ENCODE measurements at regions not wholly inside any gene's neighbourhood (a gene's known extent, or its start where the extent isn't known, plus 50 kb on each side); places are given as distances from the start of the nearest gene placed in this dataset.

DNA sequence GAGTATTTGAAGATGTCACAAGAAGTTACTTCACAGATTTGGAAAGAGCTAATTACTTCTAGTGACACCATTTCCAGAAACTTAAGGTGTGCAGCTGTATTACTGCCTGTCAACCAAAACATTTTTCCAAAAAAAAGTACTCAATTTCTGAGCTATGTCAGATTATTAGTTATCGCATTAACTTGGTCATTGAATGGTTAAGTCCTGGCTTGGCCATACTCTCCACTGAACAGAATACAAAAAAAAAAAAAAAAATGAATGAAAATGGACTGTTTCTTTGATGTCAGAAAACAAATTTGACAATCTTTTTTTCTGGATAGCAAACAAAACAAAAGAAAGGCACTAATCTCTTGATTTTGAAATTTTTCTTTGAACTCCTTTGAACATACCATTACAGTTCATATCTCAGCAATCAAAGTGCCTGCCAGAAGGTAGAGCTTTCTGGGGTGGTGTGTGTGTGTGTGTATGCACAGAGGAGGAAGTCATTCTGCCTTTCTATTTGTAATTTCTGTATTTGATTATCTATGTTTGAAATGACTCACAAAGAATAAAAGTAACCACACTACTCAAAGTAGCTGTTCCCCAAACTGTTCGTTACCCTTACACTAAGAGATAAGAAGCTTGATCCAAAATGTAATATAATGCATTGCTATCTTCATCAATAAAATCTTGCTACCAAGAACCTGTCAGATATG, 210.8 kb upstream of the FUT9 start:
- no peak overlapping the region for H2BK5ac ChIP-seq (ENCODE audit: low read depth, low read length, poor library complexity)
- H3K4me3 ChIP-seq (ENCODE audit: low read depth, low read length), result no peak overlapping the region
- H4K12ac ChIP-seq (ENCODE audit: low read depth, low read length), result no peak overlapping the region
- H4K91ac ChIP-seq (ENCODE audit: low read depth, low read length), result no peak overlapping the region
- no peaks in the 10 kb centered on the region for H3K79me2 ChIP-seq (ENCODE audit: control insufficient read depth, insufficient read depth, low read length, poor library complexity)
- no peak overlapping the region for H3K18ac ChIP-seq (ENCODE audit: low read length)
- no CpG with 5 or more reads among the region's 2 CpGs for WGBS (ENCODE audit: extremely low coverage, insufficient coverage, insufficient read length)
- H3K4ac ChIP-seq (ENCODE audit: low read depth, low read length), result no peak overlapping the region
- no peak overlapping the region for H3K23ac ChIP-seq (ENCODE audit: low read length)
- no peaks in the 10 kb centered on the region for H3K36me3 ChIP-seq (ENCODE audit: control insufficient read depth in 1 of 2, insufficient read depth in 2 of 2, low read length in 2 of 2)
- H2BK12ac ChIP-seq (ENCODE audit: low read length), result no peak overlapping the region
- H4K8ac ChIP-seq (ENCODE audit: low read depth, low read length), result no peak overlapping the region
- H3K79me1 ChIP-seq (ENCODE audit: low read length), result no peaks in the 10 kb centered on the region
- no peak overlapping the region for H2AFZ ChIP-seq (ENCODE audit: insufficient read depth, low read length, poor library complexity)
- no peak overlapping the region for H2AK5ac ChIP-seq (ENCODE audit: low read length)
- no peak for DNase-seq
- H3K27ac ChIP-seq (ENCODE audit: low read depth, low read length), result no peak overlapping the region
- H3K4me2 ChIP-seq (ENCODE audit: low read length), result no peak overlapping the region
- no peaks in the 10 kb centered on the region for H3K9me3 ChIP-seq (ENCODE audit: insufficient read depth, low read depth, low read length)
- no peaks in the 10 kb centered on the region for H3K4me1 ChIP-seq (ENCODE audit: control insufficient read depth in 1 of 2, insufficient read depth in 2 of 2, low read length in 2 of 2)
- no peak overlapping the region for H2BK120ac ChIP-seq (ENCODE audit: insufficient read depth, low read length, poor library complexity)
- H3K9ac ChIP-seq (ENCODE audit: low read length), result no peak overlapping the region
- no peak overlapping the region for H3K14ac ChIP-seq (ENCODE audit: low read length)
- H3K27me3 ChIP-seq (ENCODE audit: insufficient read depth, low read length), result no peaks in the 10 kb centered on the region

DNA sequence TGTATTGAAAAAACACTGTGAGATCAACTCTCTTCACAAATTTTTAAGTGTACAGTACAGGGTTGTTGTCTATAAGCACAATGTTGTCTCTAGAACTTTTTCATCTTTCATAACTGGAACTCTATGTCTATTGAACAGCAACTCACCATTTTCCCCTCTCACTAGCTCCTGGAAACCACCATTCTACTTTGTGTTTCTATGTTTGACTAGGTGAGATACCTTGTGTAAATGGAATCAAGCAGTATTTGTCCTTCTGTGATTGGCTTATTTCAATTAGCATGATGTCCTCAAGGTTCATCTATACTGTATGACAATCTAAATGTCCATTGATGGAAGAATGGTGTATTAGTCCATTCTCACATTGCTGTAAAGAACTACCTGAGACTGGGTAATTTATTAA, 210.1 kb upstream of the FUT9 start:
- Histone ChIP-seq H3K14ac (ENCODE audit: low read length) (no peak overlapping the region), H3K4me2 (ENCODE audit: low read length) (no peak overlapping the region), H4K12ac (ENCODE audit: low read depth, low read length) (no peak overlapping the region), H3K79me1 (ENCODE audit: low read length) (no peaks in the 10 kb centered on the region), H3K18ac (ENCODE audit: low read length) (no peak overlapping the region), H2BK5ac (ENCODE audit: low read depth, low read length, poor library complexity) (no peak overlapping the region), H3K4me1 (ENCODE audit: control insufficient read depth in 1 of 2, insufficient read depth in 2 of 2, low read length in 2 of 2) (no peaks in the 10 kb centered on the region), H2BK120ac (ENCODE audit: insufficient read depth, low read length, poor library complexity) (no peak overlapping the region), H3K9ac (ENCODE audit: low read length) (no peak overlapping the region), H3K4me3 (ENCODE audit: low read depth, low read length) (no peak overlapping the region), H2BK12ac (ENCODE audit: low read length) (no peak overlapping the region), H4K8ac (ENCODE audit: low read depth, low read length) (no peak overlapping the region), H3K4ac (ENCODE audit: low read depth, low read length) (no peak overlapping the region), H3K27me3 (ENCODE audit: insufficient read depth, low read length) (no peaks in the 10 kb centered on the region), H4K91ac (ENCODE audit: low read depth, low read length) (no peak overlapping the region), H3K9me3 (ENCODE audit: insufficient read depth, low read depth, low read length) (no peaks in the 10 kb centered on the region), H3K27ac (ENCODE audit: low read depth, low read length) (no peak overlapping the region), H2AK5ac (ENCODE audit: low read length) (no peak overlapping the region), H3K36me3 (ENCODE audit: control insufficient read depth in 1 of 2, insufficient read depth in 2 of 2, low read length in 2 of 2) (no peaks in the 10 kb centered on the region), H3K79me2 (ENCODE audit: control insufficient read depth, insufficient read depth, low read length, poor library complexity) (no peaks in the 10 kb centered on the region), H2AFZ (ENCODE audit: insufficient read depth, low read length, poor library complexity) (no peak overlapping the region), H3K23ac (ENCODE audit: low read length) (no peak overlapping the region)
- DNase-seq, result no peak

DNA sequence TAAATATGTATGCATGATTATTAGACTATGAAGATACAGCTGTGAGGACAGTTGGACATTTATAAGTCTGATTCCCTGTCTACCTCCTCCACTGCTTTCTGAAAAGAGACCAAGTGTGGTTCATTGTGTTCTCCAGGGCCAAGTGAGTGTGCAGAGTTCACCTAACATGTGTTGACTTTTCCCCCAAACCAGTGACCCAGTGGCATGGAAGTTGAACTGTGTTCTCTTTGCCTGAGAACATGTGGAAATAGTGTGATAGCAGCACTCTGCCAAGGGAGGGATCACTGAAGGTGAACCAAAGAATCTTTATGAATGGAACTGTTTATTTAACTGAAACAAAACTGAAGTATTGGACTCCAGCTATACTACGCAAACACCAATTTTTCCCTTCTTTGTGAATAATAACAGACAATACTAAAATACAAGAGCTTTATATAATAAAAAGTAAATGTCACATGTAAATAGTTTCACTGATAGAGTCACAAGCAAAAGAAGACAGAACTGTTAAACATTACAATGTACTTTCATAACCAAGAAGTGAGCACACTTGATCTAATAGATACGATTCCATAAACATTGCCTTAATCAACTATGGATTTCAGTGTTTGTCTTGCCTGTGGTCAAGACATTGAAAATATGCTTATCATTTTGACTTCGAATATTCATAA, 200.3 kb upstream of the FUT9 start:
- no peaks in the 10 kb centered on the region for H3K9me3 ChIP-seq (ENCODE audit: insufficient read depth, low read depth, low read length)
- H4K8ac ChIP-seq (ENCODE audit: low read depth, low read length), result no peak overlapping the region
- no peaks in the 10 kb centered on the region for H3K79me2 ChIP-seq (ENCODE audit: control insufficient read depth, insufficient read depth, low read length, poor library complexity)
- H3K4ac ChIP-seq (ENCODE audit: low read depth, low read length), result no peak overlapping the region
- H3K79me1 ChIP-seq (ENCODE audit: low read length), result no peaks in the 10 kb centered on the region
- H2AFZ ChIP-seq (ENCODE audit: insufficient read depth, low read length, poor library complexity), result no peak overlapping the region
- H4K91ac ChIP-seq (ENCODE audit: low read depth, low read length), result no peak overlapping the region
- H3K14ac ChIP-seq (ENCODE audit: low read length), result no peak overlapping the region
- no peak overlapping the region for H3K4me3 ChIP-seq (ENCODE audit: low read depth, low read length)
- no peaks in the 10 kb centered on the region for H3K36me3 ChIP-seq (ENCODE audit: control insufficient read depth in 1 of 2, insufficient read depth in 2 of 2, low read length in 2 of 2)
- no peak overlapping the region for H3K9ac ChIP-seq (ENCODE audit: low read length)
- no peak for DNase-seq
- no peak overlapping the region for H3K23ac ChIP-seq (ENCODE audit: low read length)
- H3K27me3 ChIP-seq (ENCODE audit: insufficient read depth, low read length), result no peaks in the 10 kb centered on the region
- no peak overlapping the region for H2BK5ac ChIP-seq (ENCODE audit: low read depth, low read length, poor library complexity)
- no CpG with 5 or more reads among the region's 3 CpGs for WGBS (ENCODE audit: extremely low coverage, insufficient coverage, insufficient read length)
- no peak overlapping the region for H2BK120ac ChIP-seq (ENCODE audit: insufficient read depth, low read length, poor library complexity)
- no peak overlapping the region for H3K18ac ChIP-seq (ENCODE audit: low read length)
- H3K4me1 ChIP-seq (ENCODE audit: control insufficient read depth in 1 of 2, insufficient read depth in 2 of 2, low read length in 2 of 2), result no peaks in the 10 kb centered on the region
- no peak overlapping the region for H2AK5ac ChIP-seq (ENCODE audit: low read length)
- no peak overlapping the region for H3K4me2 ChIP-seq (ENCODE audit: low read length)
- no peak overlapping the region for H4K12ac ChIP-seq (ENCODE audit: low read depth, low read length)
- no peak overlapping the region for H3K27ac ChIP-seq (ENCODE audit: low read depth, low read length)
- no peak overlapping the region for H2BK12ac ChIP-seq (ENCODE audit: low read length)

DNA sequence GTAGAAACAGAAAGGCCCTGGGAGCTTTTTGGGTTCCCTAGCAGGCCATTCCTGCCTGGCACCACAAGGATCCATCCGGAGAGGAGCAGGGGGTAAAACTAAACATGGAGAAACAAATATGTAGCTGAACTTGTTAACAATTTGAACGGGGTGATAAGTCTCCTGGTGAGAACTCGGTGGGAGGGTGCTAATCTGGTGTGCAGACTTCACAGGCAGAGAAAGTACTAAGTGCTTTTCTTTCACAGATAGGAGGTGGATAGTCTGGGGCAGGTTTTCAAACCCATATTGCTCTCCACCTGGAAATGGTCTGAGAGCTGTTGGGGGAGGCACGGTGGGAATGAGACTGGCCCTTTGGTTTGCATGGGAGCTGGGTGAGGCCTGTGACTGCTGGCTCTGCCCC, 196.3 kb upstream of the FUT9 start:
- Histone ChIP-seq H2BK12ac (ENCODE audit: low read length) (no peak overlapping the region), H3K14ac (ENCODE audit: low read length) (no peak overlapping the region), H3K9me3 (ENCODE audit: insufficient read depth, low read depth, low read length) (no peaks in the 10 kb centered on the region), H3K27ac (ENCODE audit: low read depth, low read length) (no peak overlapping the region), H3K79me2 (ENCODE audit: control insufficient read depth, insufficient read depth, low read length, poor library complexity) (no peaks in the 10 kb centered on the region), H3K4ac (ENCODE audit: low read depth, low read length) (no peak overlapping the region), H3K4me3 (ENCODE audit: low read depth, low read length) (no peak overlapping the region), H4K91ac (ENCODE audit: low read depth, low read length) (no peak overlapping the region), H3K79me1 (ENCODE audit: low read length) (no peaks in the 10 kb centered on the region), H2AFZ (ENCODE audit: insufficient read depth, low read length, poor library complexity) (no peak overlapping the region), H3K4me2 (ENCODE audit: low read length) (no peak overlapping the region), H3K18ac (ENCODE audit: low read length) (no peak overlapping the region), H3K27me3 (ENCODE audit: insufficient read depth, low read length) (no peaks in the 10 kb centered on the region), H3K4me1 (ENCODE audit: control insufficient read depth in 1 of 2, insufficient read depth in 2 of 2, low read length in 2 of 2) (no peaks in the 10 kb centered on the region), H3K23ac (ENCODE audit: low read length) (no peak overlapping the region), H3K36me3 (ENCODE audit: control insufficient read depth in 1 of 2, insufficient read depth in 2 of 2, low read length in 2 of 2) (no peaks in the 10 kb centered on the region), H4K12ac (ENCODE audit: low read depth, low read length) (no peak overlapping the region), H2AK5ac (ENCODE audit: low read length) (no peak overlapping the region), H3K9ac (ENCODE audit: low read length) (no peak overlapping the region), H4K8ac (ENCODE audit: low read depth, low read length) (no peak overlapping the region), H2BK120ac (ENCODE audit: insufficient read depth, low read length, poor library complexity) (no peak overlapping the region), H2BK5ac (ENCODE audit: low read depth, low read length, poor library complexity) (no peak overlapping the region)
- no peak for DNase-seq
- no CpG with 5 or more reads among the region's 4 CpGs for whole genome bisulfite sequencing (ENCODE audit: extremely low coverage, insufficient coverage, insufficient read length)

Data from trophoblast cell (in vitro differentiated cells and primary cell).